Fibroblast of gingiva (primary cell): ENCODE measurements at regions not wholly inside any gene's neighbourhood (a gene's known extent, or its start where the extent isn't known, plus 50 kb on each side); places are given as distances from the start of the nearest gene placed in this dataset.
"Not testable (repeated sequence)": the region's sequence is repeated elsewhere in the genome, so short reads cannot be mapped to it uniquely, and the experiment has no call there.

Source experiments
- DNase-seq: peaks from one replicate; pipeline ENCODE4 v3.0.0-alpha.2; 2011; ENCODE audit warnings: low read depth

DNA sequence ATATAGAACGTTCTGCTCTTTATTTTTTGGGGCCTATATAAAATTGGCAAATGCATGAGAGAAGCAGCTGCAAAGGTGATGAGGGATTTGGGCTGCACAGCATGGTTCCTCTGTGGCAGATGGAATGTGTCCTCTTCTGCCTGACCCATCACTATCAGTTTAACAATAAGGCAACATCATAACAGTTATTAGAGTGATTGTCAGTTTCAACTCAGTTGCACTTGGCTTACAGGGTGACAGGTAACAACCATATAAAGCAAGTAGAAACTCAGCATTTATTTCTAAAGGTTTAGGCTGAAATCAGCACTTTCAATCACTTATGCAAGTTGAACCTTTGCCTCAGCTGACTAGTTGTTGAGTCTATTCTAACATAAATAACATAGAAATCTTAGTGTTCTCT is 935.4 kb upstream of the CHORDC1 start:
- DNase-seq: no peak

DNA sequence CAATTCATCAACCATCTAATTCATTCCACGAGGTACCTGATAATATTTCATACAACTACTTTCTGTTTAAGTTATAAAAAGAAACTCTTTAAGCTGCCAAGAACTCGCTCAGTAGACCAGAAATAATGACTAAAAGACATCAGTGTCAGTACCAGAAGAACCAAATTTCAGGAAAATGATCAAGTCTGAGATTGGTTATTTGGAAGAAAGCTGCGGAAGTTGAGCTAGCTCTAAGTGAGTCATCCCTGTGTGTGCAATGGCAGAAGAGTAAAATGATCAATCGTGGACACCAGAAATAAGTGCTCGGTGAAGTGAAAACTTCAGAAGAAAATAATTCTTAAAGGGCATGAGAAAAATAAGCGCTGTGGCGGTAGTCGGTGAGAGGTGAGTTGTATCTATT is 933.2 kb upstream of the CHORDC1 start:
- DNase-seq: no peak

DNA sequence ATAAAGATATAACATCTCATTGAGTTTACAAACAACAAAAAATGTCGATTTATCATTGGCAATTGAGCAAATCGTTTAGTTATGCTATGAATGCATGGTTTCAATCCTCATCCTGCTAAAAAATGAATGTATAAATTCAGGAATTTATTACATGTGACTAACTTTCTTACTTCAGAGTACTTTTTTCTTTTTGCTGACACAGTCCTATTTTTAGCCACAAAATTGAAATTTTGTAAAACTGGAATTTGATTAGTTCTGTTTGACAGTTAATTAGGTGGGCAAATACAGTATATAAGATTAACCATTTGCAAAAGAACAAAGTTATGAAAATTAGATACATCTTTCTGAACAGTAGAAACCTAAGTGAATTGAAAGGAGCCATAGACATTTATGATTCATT is 925.0 kb upstream of the CHORDC1 start:
- no peak for DNase-seq

DNA sequence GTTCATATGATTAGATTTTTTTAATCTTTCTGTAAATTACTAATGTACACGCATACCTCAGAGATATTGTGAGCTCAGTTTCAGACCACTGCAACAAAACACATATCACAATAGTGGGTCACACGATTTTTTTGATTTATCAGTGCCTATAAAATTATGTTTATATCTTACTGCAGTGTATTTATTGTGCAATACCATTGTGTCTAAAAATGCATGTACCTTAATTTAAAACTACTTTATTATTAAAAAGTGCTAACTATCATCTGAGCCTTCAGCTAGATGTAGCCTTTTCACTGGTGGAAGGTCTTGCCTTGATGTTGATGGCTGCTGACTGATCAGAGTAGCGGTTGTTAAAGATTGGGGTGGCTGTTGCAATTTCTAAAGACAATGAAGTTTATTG is 918.8 kb upstream of the CHORDC1 start:
- no peak for DNase-seq

DNA sequence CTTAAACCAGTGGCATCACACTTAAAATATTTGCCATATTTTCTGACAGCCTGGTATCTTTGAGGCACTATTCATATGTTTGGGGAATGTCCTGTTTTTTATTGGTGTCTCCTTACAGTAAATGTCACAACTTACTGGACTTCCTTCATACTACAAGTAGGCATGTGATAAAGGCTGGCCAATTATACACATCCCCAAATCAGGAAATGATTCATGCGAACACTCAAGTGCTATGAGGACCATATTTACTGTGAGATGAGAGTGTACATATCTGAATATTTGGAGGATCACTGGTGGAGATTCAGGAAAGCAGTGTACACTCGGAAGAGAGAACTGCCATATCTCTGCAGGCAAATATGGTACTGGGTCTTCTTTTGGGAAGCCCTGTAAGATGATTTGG is 913.8 kb upstream of the CHORDC1 start:
- no peak for DNase-seq

DNA sequence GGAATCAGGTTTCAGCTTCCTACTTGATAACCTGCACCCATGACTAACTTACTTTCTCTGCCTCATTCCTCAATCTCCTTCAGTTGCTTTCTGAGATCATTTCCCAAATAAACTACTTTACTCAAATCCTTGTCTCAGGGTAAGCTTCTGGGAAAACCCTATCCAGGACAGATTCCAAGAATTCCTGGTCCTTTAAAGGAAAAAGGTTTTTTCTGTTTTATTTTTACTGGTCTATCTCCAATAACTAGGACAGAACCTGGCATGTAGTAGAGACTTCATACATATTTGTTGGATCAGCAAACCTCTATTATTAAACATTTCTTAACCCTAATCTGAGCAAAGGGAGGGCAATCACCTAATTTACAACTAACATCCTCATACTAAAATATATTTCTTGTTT is 910.5 kb upstream of the CHORDC1 start:
- no peak for DNase-seq

DNA sequence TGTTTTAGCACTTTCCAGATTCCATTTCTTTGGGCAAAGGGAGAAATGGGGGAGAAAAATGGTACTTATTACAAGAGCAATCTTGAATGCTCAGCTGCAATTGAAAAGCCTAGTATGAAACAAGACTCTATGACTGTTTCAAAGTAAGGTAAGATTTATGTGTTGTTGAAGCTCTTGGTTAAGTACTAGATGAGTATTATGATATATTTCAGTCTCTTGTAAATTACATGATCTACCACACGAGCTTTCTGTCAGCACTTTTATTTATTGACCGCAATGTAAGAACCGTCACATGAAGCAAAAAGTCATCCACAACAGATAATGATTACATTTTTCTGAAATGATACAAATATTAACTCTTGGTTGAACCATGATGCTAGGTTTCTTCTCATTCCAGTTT is 906.7 kb upstream of the CHORDC1 start:
- no peak for DNase-seq

DNA sequence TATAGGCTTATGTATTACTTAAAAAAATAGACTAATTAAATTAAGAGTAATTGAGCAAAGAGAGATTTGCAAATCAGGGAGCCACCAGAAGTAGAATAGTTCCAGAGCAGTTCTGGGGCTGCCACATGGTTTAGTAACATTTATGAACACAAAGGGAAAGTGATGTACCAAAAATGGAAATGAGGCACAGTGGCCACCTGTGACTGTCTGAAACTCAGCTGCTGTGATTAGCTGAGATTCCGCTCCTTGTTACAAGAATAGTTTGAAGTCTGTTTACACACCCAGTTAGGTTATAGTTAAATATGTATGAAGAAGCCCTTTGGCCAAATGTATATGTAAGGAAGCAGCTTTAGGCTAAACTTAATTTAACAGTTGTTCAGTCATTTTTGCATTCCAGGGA is 901.5 kb upstream of the CHORDC1 start:
- no peak for DNase-seq

DNA sequence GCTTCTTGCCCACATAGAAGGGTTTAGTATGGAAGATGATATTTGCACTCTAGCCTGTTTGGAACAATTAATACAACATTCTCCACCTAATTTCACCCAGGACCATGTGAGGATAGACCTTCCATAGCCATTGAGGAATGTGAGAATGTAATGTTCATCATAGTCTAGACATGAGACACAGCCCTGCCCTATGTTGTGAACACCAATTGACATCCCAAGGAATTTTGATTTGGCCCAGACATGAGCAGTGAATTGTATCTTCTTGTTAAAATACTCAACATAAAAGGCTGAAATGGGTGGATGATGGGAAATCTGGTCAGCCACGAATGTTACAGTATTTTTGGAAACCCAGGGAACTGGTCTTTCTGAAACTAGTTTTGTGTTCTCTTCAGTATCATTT is 892.3 kb upstream of the CHORDC1 start:
- no peak for DNase-seq

DNA sequence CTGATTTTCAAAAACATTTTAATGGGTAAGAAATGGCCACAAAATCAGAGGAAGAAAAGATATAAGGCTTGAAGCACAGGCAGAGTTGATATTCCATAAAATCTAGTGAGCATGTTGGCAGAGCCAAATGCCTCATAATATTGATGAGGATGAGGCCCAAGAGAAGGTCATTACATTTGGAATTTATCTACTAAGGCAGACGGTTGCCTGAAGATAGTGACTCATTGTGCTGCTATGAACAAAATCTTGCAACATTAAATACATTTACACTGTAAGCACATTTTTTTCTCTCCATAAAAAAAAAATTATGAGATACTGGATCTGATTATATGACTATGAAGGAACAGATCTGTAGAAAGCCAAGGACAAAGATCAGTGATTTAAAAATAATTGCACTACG is 881.4 kb upstream of the CHORDC1 start:
- DNase-seq: peak; percentile 3

DNA sequence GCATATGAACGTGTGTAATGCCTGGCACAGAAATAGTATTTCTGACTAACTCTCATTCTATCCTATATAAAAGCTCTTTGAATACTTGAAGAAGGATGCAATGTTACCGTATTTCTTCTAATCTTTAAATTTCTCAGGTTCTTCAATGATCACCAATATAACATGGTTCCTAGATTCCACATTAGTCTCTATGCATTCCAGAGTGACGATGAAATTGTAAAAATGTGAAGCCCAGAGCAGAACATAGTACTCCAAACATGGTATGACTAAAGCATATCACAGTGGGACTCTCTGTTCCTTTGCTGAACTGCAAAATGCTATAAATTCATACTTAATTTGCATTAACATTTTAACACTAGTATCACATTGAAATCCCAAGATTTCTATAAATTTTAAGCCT is 877.6 kb upstream of the CHORDC1 start:
- DNase-seq: no peak

DNA sequence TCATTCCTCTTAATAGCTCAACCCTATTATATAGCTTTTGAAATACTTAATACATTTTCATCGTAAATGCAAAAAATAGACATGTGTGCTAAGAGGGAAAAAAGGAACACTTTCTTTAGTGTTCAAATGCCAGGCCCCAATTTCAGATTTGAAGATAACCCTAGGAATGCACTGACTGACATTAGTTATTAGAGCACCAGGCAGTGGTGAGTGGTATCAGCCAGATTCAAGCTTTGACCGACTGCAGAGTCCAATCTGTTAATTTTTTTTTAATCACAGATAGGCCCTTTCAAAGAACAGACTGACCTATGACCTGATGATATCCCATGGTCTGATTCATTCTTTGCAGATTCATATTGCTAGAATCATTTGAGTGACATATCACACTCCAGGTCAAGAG is 874.2 kb upstream of the CHORDC1 start:
- DNase-seq: no peak

DNA sequence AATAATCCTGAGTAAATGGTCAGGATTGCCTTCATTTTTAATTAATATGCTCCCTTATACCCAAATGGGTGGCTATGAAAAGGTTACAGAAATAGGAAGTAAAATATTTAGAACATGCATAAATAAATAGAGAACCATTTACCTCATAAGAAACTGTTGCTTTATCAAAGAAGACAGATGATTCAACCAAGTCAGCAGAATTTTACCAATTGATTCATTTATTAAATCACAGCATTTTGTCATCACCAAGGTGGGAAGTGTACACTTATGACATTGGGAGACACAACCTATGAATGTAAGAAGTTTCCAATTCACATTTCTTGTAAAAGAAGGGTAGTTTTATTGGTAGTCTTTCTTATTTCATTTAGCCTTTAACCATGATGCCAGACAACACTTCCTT is 870.3 kb upstream of the CHORDC1 start:
- no peak for DNase-seq

DNA sequence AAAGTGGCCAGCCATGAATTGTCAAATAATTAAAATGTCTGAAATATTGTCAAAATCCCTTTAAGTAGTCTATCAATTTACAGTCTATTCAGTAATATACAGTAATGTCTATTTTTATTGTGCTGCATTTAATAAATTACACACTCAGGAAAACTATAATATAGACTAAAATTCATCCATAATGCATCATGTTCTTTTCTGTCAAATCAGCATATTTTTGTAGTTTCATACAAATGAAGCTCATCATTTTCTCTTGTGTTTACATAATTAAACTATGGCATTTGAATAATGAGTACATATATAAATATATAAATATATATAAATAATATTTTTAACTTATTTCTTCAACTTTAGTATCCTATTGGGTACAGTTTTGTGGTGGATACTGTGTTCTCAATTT is 868.7 kb upstream of the CHORDC1 start:
- DNase-seq: no peak

DNA sequence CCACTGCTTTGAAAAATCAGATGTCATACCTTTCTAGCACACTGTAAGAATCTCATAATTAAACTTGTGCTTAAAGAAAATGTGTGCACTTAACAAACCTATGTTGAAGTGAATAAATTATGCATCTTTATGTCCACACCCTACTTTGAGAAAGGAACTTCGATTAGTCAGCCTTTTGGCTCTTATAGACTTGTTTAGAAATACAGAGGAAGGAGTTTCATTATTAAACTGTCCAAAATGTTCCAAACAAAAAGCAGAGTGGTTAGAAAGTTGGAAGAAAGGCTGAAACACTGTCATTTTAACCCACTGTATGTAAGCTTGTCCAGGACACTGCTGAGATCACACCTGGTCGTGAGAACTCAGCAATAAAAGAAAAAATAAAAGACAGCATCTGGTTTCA is 863.2 kb upstream of the CHORDC1 start:
- DNase-seq: no peak

DNA sequence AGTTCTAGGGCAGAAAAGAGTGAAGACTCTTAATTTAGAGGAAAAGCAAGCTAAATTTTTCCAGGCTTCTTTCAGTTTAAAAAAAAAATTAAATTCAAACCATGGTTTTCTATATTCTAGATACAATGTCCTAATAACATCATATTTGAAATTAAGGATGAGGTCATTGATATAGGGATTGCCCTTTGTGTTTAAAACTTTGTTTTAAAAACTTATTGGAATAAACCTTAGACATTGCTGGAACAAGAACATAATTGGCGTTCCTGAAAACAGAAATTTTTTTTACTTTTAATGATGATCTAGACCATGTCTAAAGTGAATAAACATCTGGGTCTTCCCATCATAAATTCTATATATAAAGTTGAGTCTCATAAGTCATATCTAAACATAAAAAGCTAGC is 859.4 kb upstream of the CHORDC1 start:
- DNase-seq: no peak

DNA sequence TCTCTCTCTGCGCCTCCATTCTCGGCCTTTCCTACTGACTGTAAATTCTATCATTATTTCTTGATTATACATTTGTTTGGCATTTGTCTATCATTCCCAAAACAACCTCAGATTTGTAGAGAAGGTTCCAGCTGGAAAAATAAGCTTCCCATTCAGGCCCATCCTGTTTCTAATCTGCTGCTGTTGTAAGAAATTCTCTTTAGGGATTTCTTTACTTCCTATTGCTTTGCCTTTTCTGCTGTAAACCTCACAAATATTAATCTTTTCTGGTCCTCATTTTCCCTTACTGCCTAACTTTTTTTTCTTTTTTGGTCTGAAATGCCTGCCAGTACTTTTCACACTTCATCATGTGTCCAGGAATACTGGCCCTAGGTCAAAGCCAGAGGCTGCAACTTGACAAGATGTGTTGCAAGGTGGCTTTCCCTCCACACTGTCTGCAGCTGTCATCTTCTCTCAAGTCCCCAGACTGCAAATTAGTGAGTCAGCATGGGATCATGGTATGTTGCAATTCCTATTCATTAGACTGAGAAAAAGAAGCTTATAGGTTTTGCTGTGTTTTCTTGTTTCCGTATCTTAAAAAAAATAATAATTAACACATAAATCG is 858.7 kb upstream of the CHORDC1 start:
- no peak for DNase-seq

DNA sequence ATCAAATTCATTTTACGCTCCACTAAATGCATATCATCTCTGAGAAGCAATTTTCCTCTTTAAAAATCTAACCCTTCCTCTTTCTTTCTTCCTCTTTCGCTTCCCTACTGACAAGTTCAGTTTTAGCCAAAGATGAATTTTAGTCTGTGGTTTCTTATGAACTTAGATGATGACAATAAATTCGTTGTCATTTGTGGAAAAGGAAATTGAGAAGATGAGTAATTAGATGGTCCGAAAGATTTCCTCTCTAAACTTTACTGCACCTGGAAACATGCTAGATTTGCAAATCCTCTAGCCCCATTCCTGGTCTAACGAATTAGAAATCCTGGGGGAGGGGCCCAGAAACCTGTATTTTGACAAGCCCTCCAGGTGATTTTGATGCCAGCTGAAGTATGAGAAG is 855.4 kb upstream of the CHORDC1 start:
- DNase-seq: no peak

DNA sequence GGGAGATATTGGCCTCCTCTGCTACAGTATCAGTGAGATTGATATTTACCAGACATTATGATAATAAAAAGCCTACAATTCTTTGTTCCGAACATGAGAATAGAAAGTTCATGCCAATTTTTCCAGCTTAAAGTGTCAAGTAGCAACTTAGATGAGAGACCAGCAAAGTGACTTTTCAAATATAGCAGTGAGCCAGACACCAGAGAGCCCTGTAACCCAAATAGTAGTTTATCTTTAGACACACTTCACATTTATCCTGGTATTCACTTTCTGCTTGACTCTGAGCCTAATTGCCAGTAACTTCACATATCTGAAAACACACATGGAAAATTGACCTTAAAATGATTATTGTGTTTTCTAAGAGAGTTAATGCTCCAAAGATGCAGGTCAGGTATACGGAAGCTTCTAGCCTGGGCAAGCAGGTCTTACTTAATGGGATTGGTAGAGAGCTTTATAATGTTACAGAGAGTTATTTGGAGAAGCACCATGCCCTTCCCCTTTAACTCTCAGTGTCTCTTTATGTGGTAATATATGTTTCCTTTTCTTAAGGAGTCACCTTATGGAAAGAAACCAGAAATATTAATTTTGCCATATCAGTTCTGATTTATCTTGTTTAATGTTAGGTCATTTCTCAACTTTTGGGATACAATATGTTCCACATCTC is 852.3 kb upstream of the CHORDC1 start:
- DNase-seq: no peak

DNA sequence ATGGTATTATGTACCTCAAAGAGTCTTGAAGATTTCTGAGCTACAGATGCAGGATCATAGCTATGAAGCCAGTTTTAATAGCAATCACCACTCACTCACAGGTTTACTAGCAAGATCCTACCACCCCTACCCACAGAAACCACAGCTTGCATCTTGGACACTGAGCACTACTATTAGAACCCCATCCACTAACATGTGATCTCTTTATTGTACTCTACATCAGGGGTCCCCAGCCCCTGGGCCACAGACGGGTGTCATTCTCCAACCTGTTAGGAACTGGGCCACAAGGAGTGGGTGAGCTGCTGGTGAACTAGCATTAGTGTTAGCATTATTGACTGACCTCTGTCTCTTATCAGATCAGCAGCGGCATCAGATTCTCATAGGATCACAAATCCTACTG is 844.8 kb upstream of the CHORDC1 start:
- no peak for DNase-seq

DNA sequence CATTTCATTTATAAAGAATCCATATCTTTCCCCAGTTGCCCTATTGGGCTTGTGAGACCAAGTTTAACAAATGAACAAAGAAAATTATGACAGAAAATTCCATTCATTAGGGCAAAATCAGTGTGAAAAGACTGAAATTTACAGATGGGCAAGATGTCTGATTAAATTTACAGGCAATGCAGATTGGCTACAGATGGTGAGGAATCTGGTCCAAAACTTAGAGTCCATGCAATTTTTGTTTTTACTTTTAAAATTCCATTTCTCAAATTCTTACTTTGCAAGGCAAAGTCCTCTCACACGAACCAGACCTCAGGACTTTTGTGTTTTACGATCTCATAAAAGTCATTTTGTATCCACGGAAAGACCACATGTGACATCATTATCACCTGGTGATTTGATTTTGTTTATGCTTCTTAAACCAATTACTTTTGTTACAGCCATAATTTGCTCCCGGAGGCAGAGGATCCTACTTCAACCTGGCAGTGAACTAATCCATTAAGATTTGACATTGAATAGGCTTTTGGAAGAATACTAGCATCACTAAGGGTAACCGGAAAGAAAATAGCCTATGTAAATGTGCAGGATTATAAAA is 843.7 kb upstream of the CHORDC1 start:
- no peak for DNase-seq

DNA sequence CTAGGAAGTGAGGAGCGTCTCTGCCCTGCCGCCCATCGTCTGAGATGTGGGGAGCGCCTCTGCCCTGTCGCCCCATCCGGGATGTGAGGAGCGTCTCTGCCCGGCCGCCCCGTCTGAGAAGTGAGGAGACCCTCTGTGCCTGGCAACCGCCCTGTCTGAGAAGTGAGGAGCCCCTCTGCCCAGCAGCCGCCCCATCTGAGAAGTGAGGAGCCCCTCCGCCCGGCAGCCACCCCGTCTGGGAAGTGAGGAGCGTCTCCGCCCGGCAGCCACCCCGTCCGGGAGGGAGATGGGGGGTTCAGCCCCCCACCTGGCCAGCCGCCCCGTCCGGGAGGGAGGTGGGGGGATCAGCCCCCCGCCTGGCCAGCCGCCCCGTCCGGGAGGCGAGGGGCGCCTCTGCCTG is 840.5 kb upstream of the CHORDC1 start:
- not testable (repeated sequence) for DNase-seq

DNA sequence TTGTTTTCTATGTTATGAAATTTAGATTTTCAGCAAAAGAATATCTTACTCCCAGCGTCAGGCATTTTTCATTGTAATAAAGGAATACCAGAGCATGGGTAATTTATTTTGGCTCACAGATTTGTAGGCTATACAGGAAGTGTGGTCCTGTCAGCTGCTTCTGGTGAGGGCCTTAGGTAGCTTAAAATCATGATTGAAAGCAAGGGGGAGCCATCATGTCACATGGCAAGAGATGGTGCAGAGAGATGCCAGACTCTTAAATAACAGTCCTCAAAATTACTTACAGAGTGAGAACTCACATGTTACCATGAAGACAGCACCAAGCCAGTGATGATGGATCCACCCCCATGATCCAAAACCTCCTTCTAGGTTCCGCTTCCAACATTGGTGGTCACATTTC is 825.0 kb upstream of the CHORDC1 start:
- no peak for DNase-seq

DNA sequence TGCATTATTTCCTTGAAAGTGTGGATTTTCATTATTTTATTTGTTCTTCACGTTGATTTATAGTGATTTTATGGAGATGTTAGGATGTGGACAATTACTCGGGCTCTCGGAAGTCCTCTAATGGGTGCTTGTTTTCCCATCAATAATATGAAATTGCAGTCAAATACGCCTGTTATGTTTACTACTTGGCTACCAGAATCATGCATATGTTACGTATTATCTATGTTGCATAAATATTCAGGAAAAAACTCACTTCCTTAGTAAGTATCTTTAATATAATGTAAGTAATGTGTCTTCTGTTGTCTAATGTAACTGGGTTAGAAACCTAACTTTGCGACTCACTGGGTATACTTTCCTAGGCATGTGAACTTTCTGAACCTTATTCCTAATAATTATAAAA is 823.4 kb upstream of the CHORDC1 start:
- no peak for DNase-seq
